DOHH2 (cell line): ENCODE measurements at regions not wholly inside any gene's neighbourhood (a gene's known extent, or its start where the extent isn't known, plus 50 kb on each side); places are given as distances from the start of the nearest gene placed in this dataset.
"Not testable (repeated sequence)": the region's sequence is repeated elsewhere in the genome, so short reads cannot be mapped to it uniquely, and the experiment has no call there.

Experiments used
- EZH2phosphoT487 ChIP-seq: fragments of 200-600 bp; sonication (generic); IDR thresholded peaks from 2 replicates; pipeline ENCODE4 v1.6.1; 2017; ENCODE audit warnings: borderline replicate concordance, mild to moderate bottlenecking, antibody characterized with exemption, low read length, moderate library complexity, mixed read lengths
- TF ChIP-seq, protein P1 (sequence below): fragments of 200-600 bp; sonication (generic); IDR thresholded peaks from one replicate; pipeline ENCODE4 v1.5.1; 2014; ENCODE audit warnings: antibody characterized with exemption, mild to moderate bottlenecking, low read depth, low read length; ENCODE audit not compliant: poor library complexity, severe bottlenecking

DNA sequence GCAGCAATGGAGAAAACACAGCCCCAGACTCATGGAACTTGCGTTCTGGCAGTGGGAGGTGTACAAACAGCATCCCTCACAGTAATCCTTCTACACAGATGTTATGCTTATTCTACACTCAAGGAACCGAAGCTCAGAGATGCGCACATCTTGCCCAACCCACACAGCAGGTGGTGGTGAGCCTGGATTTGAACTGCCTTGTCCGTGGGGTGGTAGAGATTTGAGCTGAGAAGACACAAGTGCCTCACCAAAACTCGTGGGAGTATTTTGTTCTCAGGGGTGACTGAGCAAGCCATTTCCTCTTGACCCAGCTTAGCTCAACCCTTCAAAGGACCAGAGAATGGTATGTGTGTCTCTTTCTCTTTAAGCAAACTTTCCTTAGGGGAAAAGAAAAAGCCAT is 121.8 kb downstream of the NPIPB11 start:
- TF ChIP-seq, protein P1, sequence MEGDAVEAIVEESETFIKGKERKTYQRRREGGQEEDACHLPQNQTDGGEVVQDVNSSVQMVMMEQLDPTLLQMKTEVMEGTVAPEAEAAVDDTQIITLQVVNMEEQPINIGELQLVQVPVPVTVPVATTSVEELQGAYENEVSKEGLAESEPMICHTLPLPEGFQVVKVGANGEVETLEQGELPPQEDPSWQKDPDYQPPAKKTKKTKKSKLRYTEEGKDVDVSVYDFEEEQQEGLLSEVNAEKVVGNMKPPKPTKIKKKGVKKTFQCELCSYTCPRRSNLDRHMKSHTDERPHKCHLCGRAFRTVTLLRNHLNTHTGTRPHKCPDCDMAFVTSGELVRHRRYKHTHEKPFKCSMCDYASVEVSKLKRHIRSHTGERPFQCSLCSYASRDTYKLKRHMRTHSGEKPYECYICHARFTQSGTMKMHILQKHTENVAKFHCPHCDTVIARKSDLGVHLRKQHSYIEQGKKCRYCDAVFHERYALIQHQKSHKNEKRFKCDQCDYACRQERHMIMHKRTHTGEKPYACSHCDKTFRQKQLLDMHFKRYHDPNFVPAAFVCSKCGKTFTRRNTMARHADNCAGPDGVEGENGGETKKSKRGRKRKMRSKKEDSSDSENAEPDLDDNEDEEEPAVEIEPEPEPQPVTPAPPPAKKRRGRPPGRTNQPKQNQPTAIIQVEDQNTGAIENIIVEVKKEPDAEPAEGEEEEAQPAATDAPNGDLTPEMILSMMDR: not testable (repeated sequence)
- TF ChIP-seq EZH2phosphoT487: not testable (repeated sequence)
